Pons (tissue), 1 donor: ENCODE measurements at regions not wholly inside any gene's neighbourhood (a gene's known extent, or its start where the extent isn't known, plus 50 kb on each side); places are given as distances from the start of the nearest gene placed in this dataset.
"Not testable (repeated sequence)": the region's sequence is repeated elsewhere in the genome, so short reads cannot be mapped to it uniquely, and the experiment has no call there.

Experiments
- DNase-seq: peaks from one replicate; pipeline ENCODE4 v3.0.0-alpha.2; 2016; ENCODE audit warnings: low spot score

DNA sequence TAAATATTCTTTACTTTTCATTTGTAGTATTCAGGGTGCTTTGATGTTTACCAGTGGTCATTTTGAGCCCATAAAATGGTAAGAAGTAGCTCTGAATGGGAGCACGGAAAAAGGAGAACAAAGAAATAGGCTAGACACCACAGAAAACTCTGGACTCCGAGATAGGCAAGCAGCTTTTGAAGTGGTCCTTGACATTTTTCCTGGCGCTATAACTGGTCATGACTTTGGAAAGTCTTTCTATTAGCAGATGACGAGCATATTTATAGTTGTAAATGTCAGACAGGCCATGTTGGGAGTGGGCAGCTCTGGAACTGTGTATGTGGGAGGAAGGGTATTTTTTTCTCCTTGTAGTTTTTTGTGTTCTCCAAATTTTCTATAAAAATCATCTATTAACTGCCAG, 126.1 kb upstream of the POC5 start:
- no peak for DNase-seq

DNA sequence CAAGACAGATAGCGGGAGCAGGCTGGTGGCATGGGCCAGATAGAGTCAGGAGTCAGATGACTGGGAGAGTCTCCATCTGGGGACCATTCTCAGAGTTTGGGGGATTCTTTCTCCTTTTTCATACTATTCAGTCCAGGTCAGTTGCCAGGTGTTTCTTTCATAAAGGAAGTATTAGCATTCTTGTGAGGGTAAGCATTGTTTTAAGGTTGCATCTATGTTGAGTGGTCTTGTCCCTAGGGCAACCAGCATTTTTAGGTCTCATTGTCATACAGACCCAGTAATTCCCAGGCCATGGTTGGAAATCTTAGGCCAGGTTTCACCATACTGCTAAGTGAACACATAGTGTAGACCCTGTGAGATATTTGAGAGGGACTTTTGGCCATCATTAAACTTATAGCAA, 122.3 kb upstream of the POC5 start:
- DNase-seq = no peak

DNA sequence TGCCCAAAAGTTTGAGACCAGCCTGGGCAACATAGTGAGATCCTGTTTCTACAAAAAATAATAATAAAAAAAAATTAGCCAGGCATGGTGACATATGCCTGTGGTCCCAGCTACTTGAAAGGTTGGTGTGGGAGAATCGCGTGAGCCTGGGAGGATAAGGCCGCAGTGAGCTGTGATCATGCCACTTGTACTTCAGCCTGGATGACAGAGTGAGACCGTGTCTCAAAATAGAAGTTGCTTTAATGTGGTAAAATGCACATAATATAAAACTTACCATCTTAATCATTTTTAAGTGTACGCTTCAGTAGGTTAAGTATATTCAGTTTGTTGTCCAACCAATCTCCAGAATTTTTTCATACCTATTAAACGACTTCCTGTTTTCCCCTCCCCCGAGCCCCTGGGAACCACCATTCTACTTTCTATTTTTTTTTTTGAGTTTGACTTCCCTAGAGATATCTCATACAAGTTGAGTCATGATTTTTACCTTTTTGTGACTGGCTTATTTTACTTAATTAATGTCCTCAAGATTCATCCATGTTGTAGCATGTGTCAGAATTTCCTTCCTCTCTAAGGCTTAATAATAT, 120.1 kb upstream of the POC5 start:
- DNase-seq = no peak

DNA sequence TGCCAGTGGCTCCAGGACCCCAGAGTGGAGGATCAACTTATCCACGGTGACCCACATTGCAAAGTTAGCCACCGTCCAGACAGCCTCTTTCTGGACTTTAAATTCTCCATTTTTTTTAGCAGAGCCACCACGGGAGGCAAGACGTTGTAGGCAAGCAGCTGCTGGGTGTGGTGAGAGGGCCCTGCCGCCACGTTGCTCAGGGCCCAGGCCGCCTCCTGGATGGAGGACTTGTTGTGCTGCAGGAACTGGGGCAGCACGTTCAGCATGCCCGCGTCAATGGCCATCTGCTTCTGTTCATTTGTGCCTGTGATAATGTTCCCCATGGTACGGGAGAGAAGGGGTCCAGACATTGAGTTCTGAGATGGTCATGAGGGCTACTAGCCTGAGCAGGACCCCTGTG, 114.3 kb upstream of the POC5 start:
- DNase-seq = no peak

DNA sequence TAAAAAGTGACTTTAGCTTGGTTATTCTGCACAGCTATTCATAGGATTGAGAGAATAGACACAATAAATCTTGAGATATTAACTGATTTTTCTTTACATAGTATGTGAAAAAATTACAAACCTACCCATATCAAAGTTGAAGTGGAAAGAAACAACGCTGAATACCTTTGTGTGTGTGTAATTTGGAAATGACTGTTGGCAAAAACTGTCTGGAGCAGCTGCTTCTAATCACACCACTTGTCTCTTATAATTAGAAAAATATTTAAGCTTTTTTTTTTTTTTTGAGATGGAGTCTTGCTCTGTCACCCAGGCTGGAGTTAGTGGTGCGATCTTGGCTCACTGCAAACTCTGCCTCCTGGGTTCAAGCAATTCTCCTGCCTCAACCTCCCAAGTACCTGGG, 110.8 kb upstream of the POC5 start:
- no peak for DNase-seq

DNA sequence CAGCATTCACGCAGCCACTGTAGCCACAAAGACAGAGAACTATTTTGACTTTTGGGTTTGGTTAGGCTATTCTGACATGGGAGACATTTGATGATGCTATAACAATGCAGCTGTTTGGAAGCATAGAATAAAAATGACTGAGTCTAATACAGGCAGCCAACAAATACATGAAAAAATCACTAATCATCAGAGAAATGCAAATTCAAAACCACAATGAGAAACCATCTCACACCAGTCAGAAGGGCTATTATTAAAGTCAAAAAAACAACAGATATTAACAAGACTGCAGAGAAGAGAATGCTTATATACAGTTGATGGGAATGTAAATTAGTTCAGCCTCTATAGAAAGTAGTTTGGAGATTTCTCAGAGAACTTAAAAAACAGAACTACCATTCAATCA, 107.1 kb upstream of the POC5 start:
- no peak for DNase-seq

DNA sequence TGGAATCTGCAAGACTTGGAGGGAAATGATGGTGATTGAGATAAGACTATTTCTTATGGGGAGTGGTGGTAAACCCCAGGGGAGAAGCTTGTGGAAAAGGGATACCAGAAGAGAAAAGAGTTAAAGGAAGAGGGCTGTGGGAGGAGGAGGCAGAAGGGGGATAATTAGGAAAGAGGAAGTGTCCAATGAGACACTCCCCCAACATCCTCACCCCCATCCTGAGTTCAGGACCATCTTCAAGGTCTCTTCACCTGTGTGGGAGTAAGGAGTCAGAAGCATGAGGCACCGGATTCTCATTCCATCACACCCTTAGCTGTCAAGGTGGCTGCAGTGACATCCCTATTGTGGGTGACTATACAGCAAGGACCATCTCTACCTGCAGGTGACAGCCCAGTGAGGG, 106.6 kb upstream of the POC5 start:
- no peak for DNase-seq

DNA sequence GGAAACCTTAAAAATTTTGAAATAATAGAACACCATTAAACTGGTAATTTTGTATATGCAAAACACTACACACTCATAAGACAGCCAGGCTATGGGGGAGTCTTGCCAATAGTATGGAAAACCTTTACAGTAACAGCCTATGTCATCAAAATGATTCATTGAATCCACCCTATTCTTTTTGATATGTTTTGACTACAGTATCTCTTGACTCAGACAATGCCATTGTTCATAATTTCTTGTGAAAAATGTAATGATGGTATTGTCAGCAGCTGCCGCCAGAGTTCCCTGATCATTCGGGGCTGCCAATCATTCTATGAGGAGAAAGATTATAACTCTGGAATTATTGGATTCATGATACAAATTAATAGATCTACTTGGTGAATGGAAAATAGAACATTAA, 101.4 kb upstream of the POC5 start:
- no peak for DNase-seq

DNA sequence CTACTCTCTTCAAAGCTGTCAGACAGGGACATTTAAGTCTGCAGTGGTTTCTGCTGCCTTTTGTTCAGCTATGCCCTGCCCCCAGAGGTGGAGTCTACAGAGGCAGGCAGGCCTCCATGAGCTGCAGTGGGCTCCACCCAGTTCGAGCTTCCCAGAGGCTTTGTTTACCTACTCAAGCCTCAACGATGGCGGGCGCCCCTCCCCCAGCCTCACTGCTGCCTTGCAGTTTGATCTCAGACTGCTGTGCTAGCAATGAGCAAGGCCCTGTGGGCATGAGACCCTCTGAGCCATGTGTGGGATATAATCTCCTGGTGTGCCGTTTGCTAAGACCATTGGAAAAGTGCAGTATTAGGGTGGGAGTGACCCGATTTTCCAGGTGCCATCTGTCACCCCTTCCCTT, 82.5 kb upstream of the POC5 start:
- DNase-seq = not testable (repeated sequence)

DNA sequence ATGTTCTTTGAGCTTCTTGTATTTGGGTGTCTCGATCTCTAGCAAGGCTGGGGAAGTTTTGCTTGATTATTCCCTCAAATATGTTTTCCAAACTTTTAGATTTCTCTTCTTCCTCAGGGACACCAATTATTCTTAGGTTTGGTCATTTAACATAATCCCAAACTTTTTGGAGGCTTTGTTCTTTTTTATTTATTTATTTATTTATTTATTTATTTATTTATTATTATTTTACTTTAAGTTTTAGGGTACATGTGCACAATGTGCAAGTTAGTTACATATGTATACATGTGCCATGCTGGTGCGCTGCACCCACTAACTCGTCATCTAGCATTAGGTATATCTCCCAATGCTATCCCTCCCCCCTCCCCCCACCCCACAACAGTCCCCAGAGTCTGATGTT, 52.1 kb upstream of the POC5 start:
- DNase-seq = not testable (repeated sequence)
